Esophagus squamous epithelium (tissue), 4 donors: ENCODE measurements at regions not wholly inside any gene's neighbourhood (a gene's known extent, or its start where the extent isn't known, plus 50 kb on each side); places are given as distances from the start of the nearest gene placed in this dataset.

ENCODE experiments used
- CTCF ChIP-seq, 6 experiments: fragments of 450-650 bp in 4 of 6; fragments of 200-600 bp in 2 of 6; sonication (generic) in 2 of 6; IDR thresholded peaks; one replicate each; pipeline ENCODE4 v1.5.1; 2016 to 2019; ENCODE audit warnings: antibody characterized with exemption in 6 of 6, mild to moderate bottlenecking in 4 of 6, moderate library complexity in 4 of 6
- POLR2A ChIP-seq, 4 donors: fragments of 450-650 bp; IDR thresholded peaks; one replicate each; pipeline ENCODE4 v1.6.1; 2017; ENCODE audit warnings: antibody characterized with exemption in 4 of 4, mild to moderate bottlenecking in 4 of 4, moderate library complexity in 3 of 4

GRCh38 chr5:103497781-103498180, 64.8 kb downstream of the NUDT12 start:
- TF ChIP-seq CTCF (IDR thresholded peaks at IDR 0.05) (no peak), POLR2A (IDR thresholded peaks at IDR 0.05) (no peak)
